ENCODE measurements at regions not wholly inside any gene's neighbourhood (a gene's known extent, or its start where the extent isn't known, plus 50 kb on each side); places are given as distances from the start of the nearest gene placed in this dataset.

- TF ChIP-seq, protein P1, sequence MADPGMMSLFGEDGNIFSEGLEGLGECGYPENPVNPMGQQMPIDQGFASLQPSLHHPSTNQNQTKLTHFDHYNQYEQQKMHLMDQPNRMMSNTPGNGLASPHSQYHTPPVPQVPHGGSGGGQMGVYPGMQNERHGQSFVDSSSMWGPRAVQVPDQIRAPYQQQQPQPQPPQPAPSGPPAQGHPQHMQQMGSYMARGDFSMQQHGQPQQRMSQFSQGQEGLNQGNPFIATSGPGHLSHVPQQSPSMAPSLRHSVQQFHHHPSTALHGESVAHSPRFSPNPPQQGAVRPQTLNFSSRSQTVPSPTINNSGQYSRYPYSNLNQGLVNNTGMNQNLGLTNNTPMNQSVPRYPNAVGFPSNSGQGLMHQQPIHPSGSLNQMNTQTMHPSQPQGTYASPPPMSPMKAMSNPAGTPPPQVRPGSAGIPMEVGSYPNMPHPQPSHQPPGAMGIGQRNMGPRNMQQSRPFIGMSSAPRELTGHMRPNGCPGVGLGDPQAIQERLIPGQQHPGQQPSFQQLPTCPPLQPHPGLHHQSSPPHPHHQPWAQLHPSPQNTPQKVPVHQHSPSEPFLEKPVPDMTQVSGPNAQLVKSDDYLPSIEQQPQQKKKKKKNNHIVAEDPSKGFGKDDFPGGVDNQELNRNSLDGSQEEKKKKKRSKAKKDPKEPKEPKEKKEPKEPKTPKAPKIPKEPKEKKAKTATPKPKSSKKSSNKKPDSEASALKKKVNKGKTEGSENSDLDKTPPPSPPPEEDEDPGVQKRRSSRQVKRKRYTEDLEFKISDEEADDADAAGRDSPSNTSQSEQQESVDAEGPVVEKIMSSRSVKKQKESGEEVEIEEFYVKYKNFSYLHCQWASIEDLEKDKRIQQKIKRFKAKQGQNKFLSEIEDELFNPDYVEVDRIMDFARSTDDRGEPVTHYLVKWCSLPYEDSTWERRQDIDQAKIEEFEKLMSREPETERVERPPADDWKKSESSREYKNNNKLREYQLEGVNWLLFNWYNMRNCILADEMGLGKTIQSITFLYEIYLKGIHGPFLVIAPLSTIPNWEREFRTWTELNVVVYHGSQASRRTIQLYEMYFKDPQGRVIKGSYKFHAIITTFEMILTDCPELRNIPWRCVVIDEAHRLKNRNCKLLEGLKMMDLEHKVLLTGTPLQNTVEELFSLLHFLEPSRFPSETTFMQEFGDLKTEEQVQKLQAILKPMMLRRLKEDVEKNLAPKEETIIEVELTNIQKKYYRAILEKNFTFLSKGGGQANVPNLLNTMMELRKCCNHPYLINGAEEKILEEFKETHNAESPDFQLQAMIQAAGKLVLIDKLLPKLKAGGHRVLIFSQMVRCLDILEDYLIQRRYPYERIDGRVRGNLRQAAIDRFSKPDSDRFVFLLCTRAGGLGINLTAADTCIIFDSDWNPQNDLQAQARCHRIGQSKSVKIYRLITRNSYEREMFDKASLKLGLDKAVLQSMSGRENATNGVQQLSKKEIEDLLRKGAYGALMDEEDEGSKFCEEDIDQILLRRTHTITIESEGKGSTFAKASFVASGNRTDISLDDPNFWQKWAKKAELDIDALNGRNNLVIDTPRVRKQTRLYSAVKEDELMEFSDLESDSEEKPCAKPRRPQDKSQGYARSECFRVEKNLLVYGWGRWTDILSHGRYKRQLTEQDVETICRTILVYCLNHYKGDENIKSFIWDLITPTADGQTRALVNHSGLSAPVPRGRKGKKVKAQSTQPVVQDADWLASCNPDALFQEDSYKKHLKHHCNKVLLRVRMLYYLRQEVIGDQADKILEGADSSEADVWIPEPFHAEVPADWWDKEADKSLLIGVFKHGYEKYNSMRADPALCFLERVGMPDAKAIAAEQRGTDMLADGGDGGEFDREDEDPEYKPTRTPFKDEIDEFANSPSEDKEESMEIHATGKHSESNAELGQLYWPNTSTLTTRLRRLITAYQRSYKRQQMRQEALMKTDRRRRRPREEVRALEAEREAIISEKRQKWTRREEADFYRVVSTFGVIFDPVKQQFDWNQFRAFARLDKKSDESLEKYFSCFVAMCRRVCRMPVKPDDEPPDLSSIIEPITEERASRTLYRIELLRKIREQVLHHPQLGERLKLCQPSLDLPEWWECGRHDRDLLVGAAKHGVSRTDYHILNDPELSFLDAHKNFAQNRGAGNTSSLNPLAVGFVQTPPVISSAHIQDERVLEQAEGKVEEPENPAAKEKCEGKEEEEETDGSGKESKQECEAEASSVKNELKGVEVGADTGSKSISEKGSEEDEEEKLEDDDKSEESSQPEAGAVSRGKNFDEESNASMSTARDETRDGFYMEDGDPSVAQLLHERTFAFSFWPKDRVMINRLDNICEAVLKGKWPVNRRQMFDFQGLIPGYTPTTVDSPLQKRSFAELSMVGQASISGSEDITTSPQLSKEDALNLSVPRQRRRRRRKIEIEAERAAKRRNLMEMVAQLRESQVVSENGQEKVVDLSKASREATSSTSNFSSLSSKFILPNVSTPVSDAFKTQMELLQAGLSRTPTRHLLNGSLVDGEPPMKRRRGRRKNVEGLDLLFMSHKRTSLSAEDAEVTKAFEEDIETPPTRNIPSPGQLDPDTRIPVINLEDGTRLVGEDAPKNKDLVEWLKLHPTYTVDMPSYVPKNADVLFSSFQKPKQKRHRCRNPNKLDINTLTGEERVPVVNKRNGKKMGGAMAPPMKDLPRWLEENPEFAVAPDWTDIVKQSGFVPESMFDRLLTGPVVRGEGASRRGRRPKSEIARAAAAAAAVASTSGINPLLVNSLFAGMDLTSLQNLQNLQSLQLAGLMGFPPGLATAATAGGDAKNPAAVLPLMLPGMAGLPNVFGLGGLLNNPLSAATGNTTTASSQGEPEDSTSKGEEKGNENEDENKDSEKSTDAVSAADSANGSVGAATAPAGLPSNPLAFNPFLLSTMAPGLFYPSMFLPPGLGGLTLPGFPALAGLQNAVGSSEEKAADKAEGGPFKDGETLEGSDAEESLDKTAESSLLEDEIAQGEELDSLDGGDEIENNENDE (IDR thresholded peaks at IDR 0.05; ENCODE audit: insufficient replicate concordance, low read length) = no peak
- TF ChIP-seq POU5F1 (IDR thresholded peaks at IDR 0.05; ENCODE audit: low read depth, low read length) (no peak), SP1 (IDR thresholded peaks at IDR 0.05; ENCODE audit: low read depth, low read length) (no peak), POLR2AphosphoS5 (IDR thresholded peaks at IDR 0.05; ENCODE audit: low read depth, low read length) (no peak), RAD21 (IDR thresholded peaks at IDR 0.05 in 1 of 2, conservative IDR thresholded peaks at IDR 0.05 in 1 of 2; ENCODE audit: low read depth in 2 of 2, low read length in 2 of 2) (no peak), NANOG (IDR thresholded peaks at IDR 0.05; ENCODE audit: insufficient read depth, low read depth, low read length, poor library complexity, severe bottlenecking) (no peak), TAF1 (IDR thresholded peaks at IDR 0.05; ENCODE audit: low read depth, low read length) (no peak)
Measured at GRCh38 chr5:61991430-61991829, 314.6 kb upstream of the KIF2A start (continued).
